GM21515 (cell line): ENCODE measurements at regions not wholly inside any gene's neighbourhood (a gene's known extent, or its start where the extent isn't known, plus 50 kb on each side); places are given as distances from the start of the nearest gene placed in this dataset.
"Not testable (repeated sequence)": the region's sequence is repeated elsewhere in the genome, so short reads cannot be mapped to it uniquely, and the experiment has no call there.

Experiments
- ATAC-seq: cut with Tn5 transposase; IDR thresholded peaks from one replicate; pipeline ENCODE4 v1.9.1; 2021; ENCODE audit not compliant: unreplicated experiment

GRCh38 chr3:181336597-181336996 is 347.1 kb upstream of the DNAJC19 start:
- no peak for ATAC-seq

GRCh38 chr3:181333394-181333793 is 343.9 kb upstream of the DNAJC19 start:
- ATAC-seq, result no peak

GRCh38 chr3:181330821-181331563 is 341.5 kb upstream of the DNAJC19 start:
- ATAC-seq, result no peak

GRCh38 chr3:181330257-181330656 is 340.7 kb upstream of the DNAJC19 start:
- no peak for ATAC-seq

- ATAC-seq, result no peak
These were observed 339.5 kb upstream of the DNAJC19 start for GRCh38 chr3:181329024-181329423.

GRCh38 chr3:181328346-181328745 is 338.8 kb upstream of the DNAJC19 start:
- no peak for ATAC-seq

- no peak for ATAC-seq
These were observed 337.8 kb upstream of the DNAJC19 start for GRCh38 chr3:181327349-181327748.

GRCh38 chr3:181326637-181327223 is 337.2 kb upstream of the DNAJC19 start:
- ATAC-seq, result no peak

GRCh38 chr3:181324516-181324915 is 335.0 kb upstream of the DNAJC19 start:
- ATAC-seq, result not testable (repeated sequence)

- ATAC-seq, result no peak
These were observed 328.8 kb upstream of the DNAJC19 start for GRCh38 chr3:181318321-181318720.

- no peak for ATAC-seq
These were observed 328.0 kb upstream of the DNAJC19 start for GRCh38 chr3:181317508-181317907.

- no peak for ATAC-seq
These were observed 326.9 kb upstream of the DNAJC19 start for GRCh38 chr3:181316482-181316881.

GRCh38 chr3:181313335-181313734 is 323.8 kb upstream of the DNAJC19 start:
- no peak for ATAC-seq

- no peak for ATAC-seq
These were observed 321.6 kb upstream of the DNAJC19 start for GRCh38 chr3:181311186-181311585.

- no peak for ATAC-seq
These were observed 313.4 kb upstream of the DNAJC19 start for GRCh38 chr3:181302960-181303359.

GRCh38 chr3:181300033-181300432 is 310.5 kb upstream of the DNAJC19 start:
- ATAC-seq, result no peak

GRCh38 chr3:181298421-181298820 is 308.9 kb upstream of the DNAJC19 start:
- no peak for ATAC-seq

- ATAC-seq, result peak; percentile 54
These were observed 303.4 kb upstream of the DNAJC19 start for GRCh38 chr3:181292984-181293383.

GRCh38 chr3:181290941-181291340 is 301.4 kb upstream of the DNAJC19 start:
- no peak for ATAC-seq

- no peak for ATAC-seq
These were observed 299.8 kb upstream of the DNAJC19 start for GRCh38 chr3:181289306-181289705.

- ATAC-seq, result no peak
These were observed 298.6 kb upstream of the DNAJC19 start for GRCh38 chr3:181288145-181288544.

GRCh38 chr3:181279239-181279565 is 289.7 kb upstream of the DNAJC19 start:
- ATAC-seq, result no peak
